Ovary (tissue), 7 donors: ENCODE measurements at regions not wholly inside any gene's neighbourhood (a gene's known extent, or its start where the extent isn't known, plus 50 kb on each side); places are given as distances from the start of the nearest gene placed in this dataset.

Source experiments
- DNase-seq, 5 donors: peaks; one replicate each; pipeline ENCODE4 v3.0.0-alpha.2; 2019 to 2020
- H3K27ac ChIP-seq, 2 donors: fragments of 200-600 bp; one replicate each; pipeline versions ENCODE4 v1.5.1 to v1.8.0; 2019 to 2022
- H3K27me3 ChIP-seq: fragments of 200-600 bp; one replicate; pipeline ENCODE4 v1.8.0; 2022
- H3K36me3 ChIP-seq: fragments of 200-600 bp; sonication (generic); one replicate; pipeline ENCODE4 v1.5.1; 2019
- H3K4me1 ChIP-seq: one replicate; pipeline ENCODE4 v1.8.1; 2013; ENCODE audit warnings: mild to moderate bottlenecking, moderate library complexity; ENCODE audit not compliant: insufficient read depth
- H3K4me3 ChIP-seq: fragments of 200-600 bp; sonication (generic); one replicate; pipeline ENCODE4 v1.5.1; 2017
- H3K9me3 ChIP-seq, 2 donors: fragments of 200-600 bp in 1 of 2; sonication (generic) in 1 of 2; one replicate each; pipeline versions ENCODE4 v1.5.1 to v1.8.1; 2013 to 2019; ENCODE audit warnings: mild to moderate bottlenecking in 1 of 2, moderate library complexity in 1 of 2
- CTCF ChIP-seq, 3 donors: fragments of 450-650 bp in 2 of 3; fragments of 200-600 bp in 1 of 3; IDR thresholded peaks; one replicate each; pipeline versions ENCODE4 v1.5.1 to v1.8.0; 2016 to 2022; ENCODE audit warnings: antibody characterized with exemption in 3 of 3, mild to moderate bottlenecking in 1 of 3
- EP300 ChIP-seq: sonication (generic); formaldehyde crosslinking; IDR thresholded peaks from one replicate; pipeline ENCODE4 v1.6.1; 2017; ENCODE audit warnings: antibody characterized with exemption
- POLR2A ChIP-seq: fragments of 450-650 bp; IDR thresholded peaks from one replicate; pipeline ENCODE4 v1.6.1; 2017; ENCODE audit warnings: antibody characterized with exemption, mild to moderate bottlenecking, moderate library complexity
- WGBS, 3 donors: extraction: QIAGEN DNeasy Blood & Tissue Kit in 1 of 3; methylation state at CpG; one replicate each; pipeline versions ENCODE4 v1.1.5 to v1.1.7; 2013 to 2017; 5-methylcytosine and 5-hydroxymethylcytosine counted together
- intact Hi-C, 4 donors: fragments of 100-400 bp; cut with DNase I; formaldehyde crosslinking; loops; one replicate each; pipeline versions ENCODE4 v1.11.0 to v1.15.1; 2022 to 2023
- donor health status: DM: no; HTN: no; CAD: no; lungs with moderate emphysema.
- donor health status: DM: no; HTN: no; CAD: no.
- donor health status: Bipolar disorder and iron deficiency.
- donor health status: DM: no; HTN: no; CAD: no.
- donor health status: DM: yes; HTN: yes; CAD: no.

- Histone ChIP-seq H3K4me1 (no peaks in the 10 kb centered on the region), H3K4me3 (no peak overlapping the region), H3K9me3 (no peaks in the 10 kb centered on the region), H3K27ac (no peak overlapping the region), H3K36me3 (no peaks in the 10 kb centered on the region), H3K27me3 (no peaks in the 10 kb centered on the region)
- DNase-seq = no peak
- intact Hi-C loops = no loop called here
- 73 to 81% (median 75%) methylated on average over 6 of the region's 6 CpGs for WGBS, 3 donors
- no peak for TF ChIP-seq CTCF (IDR thresholded peaks at IDR 0.05)
- no peak for TF ChIP-seq POLR2A
- TF ChIP-seq EP300 = no peak
These were observed 131.3 kb downstream of the PJA1 start for GRCh38 chrX:69033936-69034335.

- intact Hi-C loops = no loop called here
- WGBS, 3 donors = 63 to 81% (median 68%) methylated on average over 1 of the region's 1 CpG
- Histone ChIP-seq H3K4me3 (no peak overlapping the region), H3K9me3 (no peaks in the 10 kb centered on the region), H3K4me1 (no peaks in the 10 kb centered on the region), H3K36me3 (no peaks in the 10 kb centered on the region), H3K27me3 (no peaks in the 10 kb centered on the region), H3K27ac (no peak overlapping the region)
- DNase-seq = no peak
- no peak for TF ChIP-seq CTCF (IDR thresholded peaks at IDR 0.05)
- TF ChIP-seq EP300 = no peak
These were observed 132.7 kb downstream of the PJA1 start for GRCh38 chrX:69032601-69033000.

- H3K4me1 ChIP-seq = no peaks in the 10 kb centered on the region
- no peaks in the 10 kb centered on the region for H3K27me3 ChIP-seq
- no peak overlapping the region for H3K4me3 ChIP-seq
- no peak overlapping the region for H3K27ac ChIP-seq
- H3K9me3 ChIP-seq = no peaks in the 10 kb centered on the region
- no peak for TF ChIP-seq EP300
- TF ChIP-seq POLR2A = no peak
- no peak for TF ChIP-seq CTCF (IDR thresholded peaks at IDR 0.05)
- no peak for DNase-seq
- intact Hi-C loops = no loop called here
- 66 to 75% (median 67%) methylated on average over 2 of the region's 2 CpGs for WGBS, 3 donors
- H3K36me3 ChIP-seq = no peaks in the 10 kb centered on the region
These were observed 133.3 kb downstream of the PJA1 start for GRCh38 chrX:69031971-69032391.

GRCh38 chrX:69031181-69031580, 134.1 kb downstream of the PJA1 start:
- no peak for DNase-seq
- TF ChIP-seq CTCF (IDR thresholded peaks at IDR 0.05) (no peak), EP300 (no peak), POLR2A (no peak)
- H3K4me3 ChIP-seq = no peak overlapping the region
- no peaks in the 10 kb centered on the region for H3K36me3 ChIP-seq
- no peak overlapping the region for H3K27ac ChIP-seq
- no peaks in the 10 kb centered on the region for H3K4me1 ChIP-seq
- intact Hi-C loops = no loop called here
- WGBS, 3 donors = 68 to 71% (median 70%) methylated on average over 3 of the region's 3 CpGs
- no peaks in the 10 kb centered on the region for H3K9me3 ChIP-seq
- H3K27me3 ChIP-seq = no peaks in the 10 kb centered on the region

- DNase-seq = no peak
- 84 to 89% (median 85%) methylated on average over 7 of the region's 7 CpGs for WGBS, 3 donors
- Histone ChIP-seq H3K27ac (no peak overlapping the region), H3K4me1 (peaks cover 2% of the 10 kb centered on the region), H3K4me3 (no peak overlapping the region), H3K9me3 (no peaks in the 10 kb centered on the region), H3K36me3 (no peaks in the 10 kb centered on the region), H3K27me3 (no peaks in the 10 kb centered on the region)
- intact Hi-C loops = no loop called here
- TF ChIP-seq POLR2A (no peak), EP300 (no peak), CTCF (IDR thresholded peaks at IDR 0.05) (no peak)
These were observed 135.5 kb downstream of the PJA1 start for GRCh38 chrX:69029771-69030170.
